NOMO-1 treated with DMSO at 0.1 percent for 48 hours (cell line): ENCODE measurements at regions not wholly inside any gene's neighbourhood (a gene's known extent, or its start where the extent isn't known, plus 50 kb on each side); places are given as distances from the start of the nearest gene placed in this dataset.
A peak's percentile ranks its signal among the peaks of the same experiment; 100 is the strongest.
"Not testable (repeated sequence)": the region's sequence is repeated elsewhere in the genome, so short reads cannot be mapped to it uniquely, and the experiment has no call there.

Experiments
- DNase-seq: peaks from one replicate; lab custom pipeline; 2025; ENCODE audit not compliant: unreplicated experiment; lab: John Stamatoyannopoulos, UW

DNA sequence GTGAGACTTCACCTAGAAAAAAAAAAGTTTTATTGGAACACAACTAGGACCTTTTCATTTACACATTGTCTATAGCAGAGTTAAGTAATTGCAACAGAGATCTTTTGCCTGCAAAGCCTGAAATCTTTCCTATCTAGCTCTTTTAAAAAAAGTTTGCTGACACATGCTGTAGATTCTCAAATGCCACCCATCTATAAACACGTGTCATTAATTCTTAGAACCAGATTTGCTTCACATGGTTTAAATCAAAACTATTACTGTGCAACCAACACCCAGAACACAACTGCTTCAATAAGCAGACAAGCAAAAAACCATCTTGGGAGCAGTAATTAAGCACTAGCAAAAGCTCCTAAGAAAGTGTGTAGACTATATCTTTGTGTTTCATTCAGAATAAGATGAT lies 55.0 kb downstream of the OXSM start:
- no peak for DNase-seq

GRCh38 chr3:25846282-25846681 lies 56.4 kb downstream of the OXSM start:
- no peak for DNase-seq

DNA sequence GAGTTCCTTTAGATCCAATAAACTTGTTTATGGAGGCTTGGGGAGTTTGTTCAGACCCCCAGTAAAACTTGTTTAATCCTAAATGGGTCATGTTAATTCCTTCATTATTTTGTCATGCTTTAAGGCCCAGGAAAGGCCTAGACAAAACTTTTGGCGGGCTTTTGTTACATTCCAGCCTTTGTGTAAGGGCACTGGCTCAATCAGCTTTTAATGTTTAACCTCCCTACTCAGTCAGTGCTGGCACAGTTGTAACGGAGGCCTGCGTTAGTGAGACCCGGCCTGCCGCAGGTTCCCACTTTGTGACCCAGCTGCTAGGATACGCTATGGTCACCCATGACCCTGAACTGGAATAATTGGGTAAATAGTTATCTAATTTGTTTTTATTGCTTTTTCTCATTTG lies 59.2 kb downstream of the OXSM start:
- no peak for DNase-seq

DNA sequence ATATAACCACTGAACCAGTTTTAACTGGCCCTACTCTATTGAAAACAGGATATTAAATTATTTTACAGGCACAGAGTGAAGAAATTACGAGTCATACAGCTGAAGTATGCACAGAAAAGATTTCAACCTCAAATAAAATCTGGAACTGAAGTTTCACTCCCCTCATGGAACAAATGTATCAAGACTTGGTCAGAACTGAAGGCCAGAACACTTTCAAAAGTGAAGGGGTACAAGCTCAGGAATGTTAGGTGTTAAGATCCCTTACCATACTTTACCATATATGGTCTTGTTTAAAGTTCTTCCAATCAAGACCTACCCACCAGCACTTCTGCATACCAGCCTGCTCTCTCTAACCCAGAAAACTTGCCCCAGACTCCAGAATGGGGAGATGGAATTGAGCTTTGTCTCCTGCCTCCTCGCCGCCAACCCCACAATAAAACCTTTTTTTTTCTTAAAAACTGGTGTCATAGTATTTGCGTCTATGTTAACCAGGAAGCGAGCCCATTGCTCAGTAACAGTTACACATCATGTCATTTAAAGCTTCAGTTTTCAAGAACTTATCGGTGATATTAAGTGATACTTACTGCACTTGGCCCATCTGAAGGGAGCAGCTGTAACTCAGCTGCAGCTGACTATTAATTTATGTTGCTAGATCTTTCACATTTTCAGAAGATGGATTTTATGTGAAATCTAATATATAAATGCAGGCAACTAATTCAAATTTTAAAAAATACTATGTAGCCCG lies 59.9 kb downstream of the OXSM start:
- DNase-seq: no peak

DNA sequence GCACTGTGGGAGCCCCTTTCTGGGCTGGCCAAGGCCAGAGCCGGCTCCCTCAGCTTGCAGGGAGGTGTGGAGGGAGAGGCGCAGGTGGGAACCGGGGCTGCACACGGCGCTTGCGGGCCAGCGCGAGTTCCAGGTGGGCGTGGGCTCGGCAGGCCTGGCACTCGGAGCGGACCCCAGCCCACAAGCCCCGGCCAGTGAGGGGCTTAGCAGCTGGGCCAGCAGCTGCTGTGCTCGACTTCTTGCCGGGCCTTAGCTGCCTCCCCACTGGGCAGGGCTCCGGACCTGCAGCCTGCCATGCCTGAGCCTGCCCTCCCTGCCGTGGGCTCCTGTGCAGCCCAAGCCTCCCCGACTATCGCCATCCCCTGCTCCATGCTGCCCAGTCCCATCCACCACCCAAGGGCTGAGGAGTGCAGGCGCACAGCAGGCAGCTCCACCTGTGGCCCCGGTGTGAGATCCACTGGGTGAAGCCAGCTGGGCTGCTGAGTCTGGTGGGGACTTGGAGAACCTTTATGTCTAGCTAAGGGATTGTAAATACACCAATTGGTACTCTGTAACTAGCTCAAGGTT lies 61.9 kb downstream of the OXSM start:
- not testable (repeated sequence) for DNase-seq

- no peak for DNase-seq
Observed at GRCh38 chr3:25854214-25854613, 64.3 kb downstream of the OXSM start.

- no peak for DNase-seq
Observed at GRCh38 chr3:25854635-25855034, 64.7 kb downstream of the OXSM start.

DNA sequence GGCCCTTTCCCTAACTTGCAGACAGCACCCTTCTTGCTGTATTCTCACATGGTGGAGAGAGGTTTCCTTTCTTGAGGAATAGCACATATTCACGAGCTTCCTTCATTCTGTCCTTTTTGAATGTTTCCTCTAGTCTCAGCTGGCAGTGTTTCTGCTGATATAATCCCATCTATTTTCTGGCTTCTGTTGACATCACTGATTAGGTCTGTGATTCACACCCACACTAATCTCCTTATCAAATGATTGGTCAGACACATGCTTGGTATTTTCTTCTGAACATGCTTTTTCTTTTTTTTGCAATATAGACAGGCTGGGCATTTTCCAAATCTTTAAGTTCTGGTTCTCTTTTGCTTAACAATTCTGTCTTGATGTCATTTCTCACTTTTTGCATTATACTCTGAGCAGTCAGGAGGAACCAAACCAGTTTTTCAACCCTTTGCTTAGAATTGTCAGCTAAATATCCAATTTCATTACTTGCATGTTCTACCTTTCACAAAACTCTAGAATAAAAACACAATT lies 65.4 kb downstream of the OXSM start:
- DNase-seq: no peak

DNA sequence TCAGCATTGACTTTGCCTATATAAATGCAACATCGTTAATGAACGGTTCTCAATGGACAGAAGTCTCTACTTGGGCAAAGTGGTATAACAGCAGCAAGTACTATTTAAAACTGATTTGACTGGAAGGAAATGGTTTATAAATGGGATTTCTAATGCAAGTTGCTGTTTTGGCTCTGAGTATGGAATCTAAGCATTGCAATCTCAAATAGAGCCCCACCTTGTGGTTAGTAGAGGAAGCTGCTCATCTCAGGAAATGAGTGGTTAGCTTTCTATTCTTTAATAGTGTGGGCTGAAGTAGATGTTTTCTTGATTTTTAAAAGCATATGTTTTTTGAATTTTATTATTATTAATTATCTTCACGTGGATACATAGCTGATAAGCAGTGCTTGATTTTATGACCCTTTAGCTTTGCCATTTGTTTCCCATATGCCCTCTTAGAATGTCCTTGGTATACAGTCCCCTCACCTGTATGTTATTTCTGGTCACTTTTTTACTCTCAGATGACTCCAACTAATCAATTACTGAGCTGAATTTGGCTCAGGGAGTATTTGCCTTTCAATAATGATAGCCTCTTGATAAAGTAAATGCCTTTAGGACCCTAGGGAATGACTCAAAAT lies 67.1 kb downstream of the OXSM start:
- peak; percentile 51 for DNase-seq

DNA sequence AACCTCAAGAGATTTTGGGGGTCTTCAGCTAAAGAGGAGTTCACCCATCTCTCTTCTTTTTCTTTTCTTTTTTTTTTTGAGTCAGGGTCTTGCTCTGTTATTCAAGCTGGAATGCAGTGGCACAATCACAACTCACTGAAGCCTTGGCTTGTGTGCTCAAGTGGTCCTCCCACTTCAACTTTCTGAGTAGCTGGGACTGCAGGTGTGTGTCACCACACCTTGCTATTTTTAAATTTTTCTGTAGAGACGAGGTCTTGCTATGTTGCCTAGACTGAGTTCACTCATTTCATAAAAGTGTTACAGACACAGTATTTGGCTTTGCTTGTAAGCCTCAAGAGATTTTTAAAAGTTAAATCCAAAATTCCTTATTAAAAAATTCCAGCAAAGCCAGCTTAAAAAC lies 71.7 kb downstream of the OXSM start:
- no peak for DNase-seq

- no peak for DNase-seq
Observed at GRCh38 chr3:25863011-25863415, 73.1 kb downstream of the OXSM start.

GRCh38 chr3:25863416-25863959 lies 73.6 kb downstream of the OXSM start:
- DNase-seq: no peak

GRCh38 chr3:25870452-25870851 lies 80.6 kb downstream of the OXSM start:
- no peak for DNase-seq

DNA sequence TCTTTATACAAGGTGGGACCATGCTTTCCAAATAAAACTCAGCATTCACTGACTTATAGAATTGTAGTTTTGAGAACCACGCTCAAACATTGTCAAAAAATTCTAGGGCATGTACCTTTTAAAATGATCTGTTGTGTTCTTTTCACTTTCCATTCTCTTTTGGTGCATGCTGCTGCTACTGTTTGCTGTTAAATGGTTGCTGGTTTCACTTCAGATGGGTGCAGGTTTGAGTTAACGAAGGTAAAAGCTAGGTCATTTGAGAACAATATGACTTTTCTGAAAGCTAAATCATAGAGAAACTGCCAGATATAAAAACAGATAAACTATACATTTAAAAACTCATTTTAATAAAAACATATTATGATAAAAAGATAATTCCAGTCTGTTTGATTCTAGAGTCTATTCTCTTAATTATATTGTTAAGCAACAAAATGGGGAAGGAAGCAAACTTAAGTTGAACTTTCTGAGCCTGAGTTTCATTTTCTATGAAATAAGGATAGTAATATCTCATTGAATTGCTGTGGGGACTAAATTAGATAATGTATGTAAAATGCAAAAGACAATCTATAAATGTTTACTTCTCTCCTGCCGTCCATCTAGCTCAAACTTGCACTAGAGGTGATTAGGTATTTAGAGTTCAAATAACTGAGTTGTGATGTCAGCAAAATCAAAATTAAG lies 82.4 kb downstream of the OXSM start:
- DNase-seq: peak; percentile 48

GRCh38 chr3:25883492-25883891 lies 93.6 kb downstream of the OXSM start:
- DNase-seq: no peak

DNA sequence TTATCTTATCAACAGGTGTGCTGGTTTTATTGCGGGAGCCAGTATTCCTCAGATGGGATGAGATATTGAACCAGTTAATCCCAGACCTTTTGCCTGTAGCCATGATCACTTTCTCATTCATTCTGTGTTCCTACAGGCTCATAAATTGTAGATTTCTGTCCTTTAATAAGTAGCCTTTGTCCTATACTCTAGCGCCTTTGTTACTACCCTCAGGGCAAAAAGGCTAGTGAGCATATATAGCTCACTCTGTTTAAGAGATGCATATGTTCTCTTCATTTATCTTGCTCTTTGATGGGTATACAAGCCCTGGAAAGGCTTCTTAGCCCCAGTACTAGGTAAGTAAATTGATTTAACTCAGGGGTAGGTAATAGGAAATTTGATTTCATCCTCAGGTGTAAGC lies 95.1 kb downstream of the OXSM start:
- DNase-seq: no peak

- DNase-seq: no peak
Observed at GRCh38 chr3:25885544-25885943, 95.7 kb downstream of the OXSM start.

- no peak for DNase-seq
Observed at GRCh38 chr3:25887907-25888306, 98.0 kb downstream of the OXSM start.

DNA sequence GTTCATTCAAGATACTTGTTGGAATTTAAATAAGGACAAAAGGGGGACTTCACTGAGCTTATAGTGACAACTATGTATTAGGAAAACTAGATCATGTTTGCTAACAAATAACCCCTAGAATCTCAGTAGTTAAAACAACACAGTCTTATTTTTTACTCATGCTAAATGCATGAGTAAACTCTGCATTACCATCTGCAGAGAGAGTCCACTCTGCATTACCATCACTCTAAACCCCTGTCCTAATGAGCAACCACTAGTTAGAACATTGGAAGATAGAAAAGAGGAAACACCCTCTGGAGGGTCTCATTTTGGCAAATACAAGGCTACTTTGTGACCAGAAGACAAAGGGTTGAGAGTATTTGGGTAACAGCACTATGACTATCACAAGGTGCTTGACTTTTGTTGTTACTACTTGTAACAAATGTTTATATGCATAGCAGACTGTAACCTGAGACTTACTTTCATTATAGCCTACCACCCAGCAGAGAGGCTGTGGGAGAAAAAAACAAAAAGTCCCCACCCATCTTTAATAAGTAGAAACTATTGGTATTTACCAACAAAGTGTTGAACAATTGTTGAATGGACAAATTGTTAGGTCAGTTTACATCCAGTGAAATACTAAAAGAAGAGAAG lies 99.1 kb downstream of the OXSM start:
- DNase-seq: no peak

DNA sequence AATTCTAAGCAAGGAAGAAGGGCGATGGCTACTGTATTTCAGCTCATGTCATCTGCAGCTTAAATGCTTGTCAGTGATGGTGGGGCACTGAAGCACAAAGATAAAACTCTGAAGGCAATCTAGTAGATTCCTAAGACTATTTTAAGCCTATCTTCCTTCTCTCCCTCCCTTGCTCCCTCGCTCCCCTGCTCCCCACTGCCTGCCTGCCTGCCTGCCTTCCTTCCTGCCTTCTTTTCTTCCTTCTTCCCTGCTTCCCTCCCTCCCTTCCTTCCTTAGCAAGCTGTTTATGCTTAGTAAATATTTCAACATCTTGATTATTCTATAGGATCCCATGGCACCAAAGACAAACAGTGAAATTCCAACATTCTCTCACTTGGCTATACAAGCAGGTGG lies 99.6 kb downstream of the OXSM start:
- no peak for DNase-seq

DNA sequence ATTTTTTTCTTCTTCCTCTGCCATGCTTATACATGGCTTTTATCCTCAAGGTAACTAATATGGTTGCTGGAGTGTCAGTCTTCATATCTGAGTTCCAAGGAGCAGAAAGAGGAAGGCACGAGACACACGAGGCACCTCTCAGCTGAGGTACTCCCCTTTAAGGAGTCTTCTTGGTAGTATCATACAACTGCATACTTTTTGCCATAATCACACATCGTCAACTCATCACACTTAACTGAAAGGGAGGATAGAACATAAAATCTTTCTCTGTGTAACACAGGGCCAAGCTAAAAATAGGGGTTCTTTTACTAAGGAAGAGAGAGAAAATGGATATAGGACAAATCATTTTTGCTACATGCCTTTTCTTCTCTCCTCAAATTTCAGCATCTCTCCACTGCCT lies 104.2 kb downstream of the OXSM start:
- no peak for DNase-seq
